PC-3 (cell line): ENCODE measurements at regions not wholly inside any gene's neighbourhood (a gene's known extent, or its start where the extent isn't known, plus 50 kb on each side); places are given as distances from the start of the nearest gene placed in this dataset.

Source experiments
- ATAC-seq: fragments of 200-7000 bp; cut with Tn5 transposase; 2 replicates; pipeline ENCODE4 v1.9.1; 2020; ENCODE audit warnings: mild to moderate bottlenecking, moderate library complexity
- BruUV-seq: library from RNA; stranded (reverse); fragments of 400-500 nt; replicated peaks from 2 replicates; lab custom pipeline; 2021; lab: Mats Ljungman, UMichigan
- CTCF ChIA-PET: fragments of 300-600 bp; sonication (Branson Sonifier 250); formaldehyde crosslinking; loops from one replicate; lab custom pipeline; 2022; ENCODE audit warnings: antibody characterized with exemption; lab: Charles Lee
- POLR2A ChIA-PET: fragments of 300-600 bp; sonication (Branson Sonifier 250); formaldehyde crosslinking; loops from one replicate; lab custom pipeline; 2022; ENCODE audit warnings: antibody characterized with exemption; ENCODE audit not compliant: unreplicated experiment; lab: Charles Lee
- DNase-seq: peaks from one replicate; pipeline ENCODE4 v3.0.0-alpha.2; 2015
- H2AFZ ChIP-seq: fragments of 300-600 bp; sonication (generic); 2 replicates; pipeline ENCODE4 v1.6.0; 2016; ENCODE audit warnings: antibody characterized with exemption, low read length
- H3F3A ChIP-seq: fragments of 300-600 bp; sonication (generic); one replicate; pipeline ENCODE4 v1.6.0; 2017; ENCODE audit warnings: antibody characterized with exemption, low read length, control low read depth, mild to moderate bottlenecking; ENCODE audit not compliant: unreplicated experiment
- H3K27ac ChIP-seq: fragments of 300-600 bp; sonication (generic); 2 replicates; pipeline ENCODE4 v1.5.1; 2016; ENCODE audit warnings: mild to moderate bottlenecking, low read length
- H3K27me3 ChIP-seq: fragments of 300-600 bp; sonication (generic); 2 replicates; pipeline ENCODE4 v1.6.1; 2016; ENCODE audit warnings: low read length, mixed read lengths
- H3K36me3 ChIP-seq: fragments of 300-600 bp; sonication (generic); 2 replicates; pipeline ENCODE4 v1.6.1; 2016; ENCODE audit warnings: low read depth, mixed run types, low read length, mixed read lengths
- H3K4me1 ChIP-seq: fragments of 300-600 bp; sonication (generic); 2 replicates; pipeline ENCODE4 v1.5.1; 2016; ENCODE audit warnings: low read length; ENCODE audit not compliant: insufficient read depth
- H3K4me2 ChIP-seq: fragments of 300-600 bp; sonication (generic); 2 replicates; pipeline ENCODE4 v1.6.0; 2016; ENCODE audit warnings: low read length
- H3K4me3 ChIP-seq: fragments of 300-600 bp; sonication (generic); 2 replicates; pipeline ENCODE4 v1.5.1; 2016; ENCODE audit warnings: mild to moderate bottlenecking, low read length, mixed read lengths
- H3K79me2 ChIP-seq: fragments of 300-600 bp; sonication (generic); 2 replicates; pipeline ENCODE4 v1.6.1; 2017; ENCODE audit warnings: low read length, mixed read lengths
- H3K9ac ChIP-seq: fragments of 300-600 bp; sonication (generic); 2 replicates; pipeline ENCODE4 v1.6.0; 2016; ENCODE audit warnings: mild to moderate bottlenecking, low read length
- H3K9me2 ChIP-seq: fragments of 300-600 bp; sonication (generic); replicated peaks from 2 replicates; pipeline ENCODE4 v1.6.1; 2016; ENCODE audit warnings: mixed run types, low read length, mixed read lengths
- H3K9me3 ChIP-seq: fragments of 300-600 bp; sonication (generic); 2 replicates; pipeline ENCODE4 v1.6.1; 2016; ENCODE audit warnings: low read length, mixed read lengths
- H4K20me1 ChIP-seq: fragments of 300-600 bp; sonication (generic); 2 replicates; pipeline ENCODE4 v1.6.1; 2016; ENCODE audit warnings: low read length, mixed read lengths
- EZH2 ChIP-seq: fragments of 300-600 bp; sonication (generic); IDR thresholded peaks from one replicate; pipeline ENCODE4 v1.6.1; 2017; ENCODE audit warnings: antibody characterized with exemption, mild to moderate bottlenecking, low read length; ENCODE audit not compliant: unreplicated experiment
- EZH2phosphoT487 ChIP-seq: fragments of 300-600 bp; sonication (generic); IDR thresholded peaks from 2 replicates; pipeline ENCODE4 v1.6.1; 2018; ENCODE audit warnings: mild to moderate bottlenecking, antibody characterized with exemption, low read length, borderline replicate concordance
- intact Hi-C: fragments of 100-400 bp; cut with micrococcal nuclease; formaldehyde crosslinking; loops from 2 replicates; pipeline ENCODE4 v1.9.0; 2023
- TF ChIP-seq, protein P1 (sequence below): fragments of 300-600 bp; sonication (generic); conservative IDR thresholded peaks from 2 replicates; pipeline ENCODE4 v1.5.1; 2017; ENCODE audit warnings: antibody characterized with exemption, low read depth, mild to moderate bottlenecking, low read length

- Histone ChIP-seq H3K27me3 (no peaks in the 10 kb centered on the region), H3K4me2 (no peak overlapping the region), H3K27ac (no peak overlapping the region), H3K36me3 (no peaks in the 10 kb centered on the region), H3K9me3 (no peaks in the 10 kb centered on the region), H2AFZ (no peak overlapping the region), H3F3A (no peaks in the 10 kb centered on the region), H3K79me2 (no peaks in the 10 kb centered on the region), H3K4me3 (no peak overlapping the region), H3K9ac (no peak overlapping the region), H4K20me1 (no peaks in the 10 kb centered on the region), H3K4me1 (no peaks in the 10 kb centered on the region), H3K9me2 (no peaks in the 10 kb centered on the region)
- ChIA-PET POLR2A (no interaction called here), CTCF (no interaction called here)
- intact Hi-C loops: no loop called here
- TF ChIP-seq EZH2 (no peak), EZH2phosphoT487 (no peak)
- TF ChIP-seq, protein P1, sequence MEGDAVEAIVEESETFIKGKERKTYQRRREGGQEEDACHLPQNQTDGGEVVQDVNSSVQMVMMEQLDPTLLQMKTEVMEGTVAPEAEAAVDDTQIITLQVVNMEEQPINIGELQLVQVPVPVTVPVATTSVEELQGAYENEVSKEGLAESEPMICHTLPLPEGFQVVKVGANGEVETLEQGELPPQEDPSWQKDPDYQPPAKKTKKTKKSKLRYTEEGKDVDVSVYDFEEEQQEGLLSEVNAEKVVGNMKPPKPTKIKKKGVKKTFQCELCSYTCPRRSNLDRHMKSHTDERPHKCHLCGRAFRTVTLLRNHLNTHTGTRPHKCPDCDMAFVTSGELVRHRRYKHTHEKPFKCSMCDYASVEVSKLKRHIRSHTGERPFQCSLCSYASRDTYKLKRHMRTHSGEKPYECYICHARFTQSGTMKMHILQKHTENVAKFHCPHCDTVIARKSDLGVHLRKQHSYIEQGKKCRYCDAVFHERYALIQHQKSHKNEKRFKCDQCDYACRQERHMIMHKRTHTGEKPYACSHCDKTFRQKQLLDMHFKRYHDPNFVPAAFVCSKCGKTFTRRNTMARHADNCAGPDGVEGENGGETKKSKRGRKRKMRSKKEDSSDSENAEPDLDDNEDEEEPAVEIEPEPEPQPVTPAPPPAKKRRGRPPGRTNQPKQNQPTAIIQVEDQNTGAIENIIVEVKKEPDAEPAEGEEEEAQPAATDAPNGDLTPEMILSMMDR: no peak
- DNase-seq (no peak), ATAC-seq (no peak)
- BruUV-seq: no TSS peak
Observed at GRCh38 chr9:31183866-31184265, 1200.6 kb upstream of the ACO1 start.

- Histone ChIP-seq H3K4me2 (no peak overlapping the region), H3K27ac (no peak overlapping the region), H3K9me2 (no peaks in the 10 kb centered on the region), H3K27me3 (no peaks in the 10 kb centered on the region), H3K4me3 (no peak overlapping the region), H2AFZ (no peak overlapping the region), H3K9ac (no peak overlapping the region), H3F3A (no peaks in the 10 kb centered on the region), H3K4me1 (no peaks in the 10 kb centered on the region), H3K36me3 (no peaks in the 10 kb centered on the region), H3K9me3 (no peaks in the 10 kb centered on the region), H4K20me1 (no peaks in the 10 kb centered on the region), H3K79me2 (no peaks in the 10 kb centered on the region)
- no peak for ATAC-seq
- intact Hi-C loops: no loop called here
- no TSS peak for BruUV-seq
- TF ChIP-seq EZH2: no peak
- peak; percentile 33 for DNase-seq
- POLR2A ChIA-PET: no interaction called here
- CTCF ChIA-PET: no interaction called here
Observed at GRCh38 chr9:31185831-31186230, 1198.6 kb upstream of the ACO1 start.

- POLR2A ChIA-PET: no interaction called here
- H3F3A ChIP-seq: no peaks in the 10 kb centered on the region
- DNase-seq (no peak), ATAC-seq (no peak)
- BruUV-seq: no TSS peak
- no peaks in the 10 kb centered on the region for H3K9me3 ChIP-seq
- intact Hi-C loops: no loop called here
- CTCF ChIA-PET: no interaction called here
- TF ChIP-seq EZH2 (no peak), EZH2phosphoT487 (no peak)
- TF ChIP-seq, protein P1: no peak
- H3K36me3 ChIP-seq: no peaks in the 10 kb centered on the region
- H4K20me1 ChIP-seq: no peaks in the 10 kb centered on the region
- H3K27ac ChIP-seq: no peak overlapping the region
- no peak overlapping the region for H3K9ac ChIP-seq
- H3K9me2 ChIP-seq: no peaks in the 10 kb centered on the region
- H3K4me1 ChIP-seq: no peaks in the 10 kb centered on the region
- no peak overlapping the region for H3K4me3 ChIP-seq
- H3K27me3 ChIP-seq: 0 out of 2 replicates have a peak, but pooled peaks cover 5% of the 10 kb centered on the region
- no peak overlapping the region for H3K4me2 ChIP-seq
- H2AFZ ChIP-seq: no peak overlapping the region
- no peaks in the 10 kb centered on the region for H3K79me2 ChIP-seq
Observed at GRCh38 chr9:31188496-31188895, 1195.9 kb upstream of the ACO1 start.
